ENCODE measurements at regions not wholly inside any gene's neighbourhood (a gene's known extent, or its start where the extent isn't known, plus 50 kb on each side); places are given as distances from the start of the nearest gene placed in this dataset.

DNA sequence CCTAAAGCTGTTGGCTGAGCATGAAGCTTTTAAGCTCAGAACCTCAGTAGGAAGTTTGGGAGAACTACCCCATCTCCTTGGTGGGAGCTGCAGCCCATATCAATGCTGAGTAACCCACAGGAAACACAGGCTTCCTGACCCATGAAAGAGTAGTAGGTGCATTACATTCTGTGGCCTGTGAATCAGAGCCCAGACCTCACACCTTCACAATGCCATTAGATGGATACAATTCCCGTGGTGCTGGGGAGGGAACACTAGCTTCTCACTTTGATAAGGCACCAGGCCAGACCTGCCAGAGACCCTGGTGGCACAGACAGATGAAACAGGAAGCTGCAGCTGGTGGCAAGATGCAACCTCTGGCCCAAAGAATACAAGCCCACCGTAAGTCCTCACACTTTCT, 308.8 kb downstream of the NPHP4 start:
- TF ChIP-seq, protein P1, sequence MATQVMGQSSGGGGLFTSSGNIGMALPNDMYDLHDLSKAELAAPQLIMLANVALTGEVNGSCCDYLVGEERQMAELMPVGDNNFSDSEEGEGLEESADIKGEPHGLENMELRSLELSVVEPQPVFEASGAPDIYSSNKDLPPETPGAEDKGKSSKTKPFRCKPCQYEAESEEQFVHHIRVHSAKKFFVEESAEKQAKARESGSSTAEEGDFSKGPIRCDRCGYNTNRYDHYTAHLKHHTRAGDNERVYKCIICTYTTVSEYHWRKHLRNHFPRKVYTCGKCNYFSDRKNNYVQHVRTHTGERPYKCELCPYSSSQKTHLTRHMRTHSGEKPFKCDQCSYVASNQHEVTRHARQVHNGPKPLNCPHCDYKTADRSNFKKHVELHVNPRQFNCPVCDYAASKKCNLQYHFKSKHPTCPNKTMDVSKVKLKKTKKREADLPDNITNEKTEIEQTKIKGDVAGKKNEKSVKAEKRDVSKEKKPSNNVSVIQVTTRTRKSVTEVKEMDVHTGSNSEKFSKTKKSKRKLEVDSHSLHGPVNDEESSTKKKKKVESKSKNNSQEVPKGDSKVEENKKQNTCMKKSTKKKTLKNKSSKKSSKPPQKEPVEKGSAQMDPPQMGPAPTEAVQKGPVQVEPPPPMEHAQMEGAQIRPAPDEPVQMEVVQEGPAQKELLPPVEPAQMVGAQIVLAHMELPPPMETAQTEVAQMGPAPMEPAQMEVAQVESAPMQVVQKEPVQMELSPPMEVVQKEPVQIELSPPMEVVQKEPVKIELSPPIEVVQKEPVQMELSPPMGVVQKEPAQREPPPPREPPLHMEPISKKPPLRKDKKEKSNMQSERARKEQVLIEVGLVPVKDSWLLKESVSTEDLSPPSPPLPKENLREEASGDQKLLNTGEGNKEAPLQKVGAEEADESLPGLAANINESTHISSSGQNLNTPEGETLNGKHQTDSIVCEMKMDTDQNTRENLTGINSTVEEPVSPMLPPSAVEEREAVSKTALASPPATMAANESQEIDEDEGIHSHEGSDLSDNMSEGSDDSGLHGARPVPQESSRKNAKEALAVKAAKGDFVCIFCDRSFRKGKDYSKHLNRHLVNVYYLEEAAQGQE (IDR thresholded peaks at IDR 0.05; ENCODE audit: low read depth) = no peak
- TF ChIP-seq, protein P2, sequence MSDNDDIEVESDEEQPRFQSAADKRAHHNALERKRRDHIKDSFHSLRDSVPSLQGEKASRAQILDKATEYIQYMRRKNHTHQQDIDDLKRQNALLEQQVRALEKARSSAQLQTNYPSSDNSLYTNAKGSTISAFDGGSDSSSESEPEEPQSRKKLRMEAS (IDR thresholded peaks at IDR 0.05) = no peak
- TF ChIP-seq POLR2A (IDR thresholded peaks at IDR 0.05; ENCODE audit: borderline replicate concordance, extremely low read depth, insufficient read depth, insufficient read length) (no peak), POLR2AphosphoS5 (IDR thresholded peaks at IDR 0.05; ENCODE audit: low read depth, low read length) (no peak), TCF7L2 (IDR thresholded peaks at IDR 0.05; ENCODE audit: borderline replicate concordance, extremely low read depth, insufficient read depth, insufficient read length) (no peak), SP1 (IDR thresholded peaks at IDR 0.05; ENCODE audit: low read depth) (no peak), SRF (IDR thresholded peaks at IDR 0.05; ENCODE audit: low read depth) (no peak), ZNF274 (IDR thresholded peaks at IDR 0.05; ENCODE audit: low read depth, low read length) (no peak)
- TF ChIP-seq, protein P3, sequence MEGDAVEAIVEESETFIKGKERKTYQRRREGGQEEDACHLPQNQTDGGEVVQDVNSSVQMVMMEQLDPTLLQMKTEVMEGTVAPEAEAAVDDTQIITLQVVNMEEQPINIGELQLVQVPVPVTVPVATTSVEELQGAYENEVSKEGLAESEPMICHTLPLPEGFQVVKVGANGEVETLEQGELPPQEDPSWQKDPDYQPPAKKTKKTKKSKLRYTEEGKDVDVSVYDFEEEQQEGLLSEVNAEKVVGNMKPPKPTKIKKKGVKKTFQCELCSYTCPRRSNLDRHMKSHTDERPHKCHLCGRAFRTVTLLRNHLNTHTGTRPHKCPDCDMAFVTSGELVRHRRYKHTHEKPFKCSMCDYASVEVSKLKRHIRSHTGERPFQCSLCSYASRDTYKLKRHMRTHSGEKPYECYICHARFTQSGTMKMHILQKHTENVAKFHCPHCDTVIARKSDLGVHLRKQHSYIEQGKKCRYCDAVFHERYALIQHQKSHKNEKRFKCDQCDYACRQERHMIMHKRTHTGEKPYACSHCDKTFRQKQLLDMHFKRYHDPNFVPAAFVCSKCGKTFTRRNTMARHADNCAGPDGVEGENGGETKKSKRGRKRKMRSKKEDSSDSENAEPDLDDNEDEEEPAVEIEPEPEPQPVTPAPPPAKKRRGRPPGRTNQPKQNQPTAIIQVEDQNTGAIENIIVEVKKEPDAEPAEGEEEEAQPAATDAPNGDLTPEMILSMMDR (IDR thresholded peaks at IDR 0.05 in 2 of 3, conservative IDR thresholded peaks at IDR 0.05 in 1 of 3; ENCODE audit: borderline replicate concordance in 1 of 3, insufficient read depth in 1 of 3, low read depth in 2 of 3, low read length in 2 of 3) = no peak

Data from HCT116 (cell line).